ENCODE measurements at regions not wholly inside any gene's neighbourhood (a gene's known extent, or its start where the extent isn't known, plus 50 kb on each side); places are given as distances from the start of the nearest gene placed in this dataset.
"Not testable (repeated sequence)": the region's sequence is repeated elsewhere in the genome, so short reads cannot be mapped to it uniquely, and the experiment has no call there.

DNA sequence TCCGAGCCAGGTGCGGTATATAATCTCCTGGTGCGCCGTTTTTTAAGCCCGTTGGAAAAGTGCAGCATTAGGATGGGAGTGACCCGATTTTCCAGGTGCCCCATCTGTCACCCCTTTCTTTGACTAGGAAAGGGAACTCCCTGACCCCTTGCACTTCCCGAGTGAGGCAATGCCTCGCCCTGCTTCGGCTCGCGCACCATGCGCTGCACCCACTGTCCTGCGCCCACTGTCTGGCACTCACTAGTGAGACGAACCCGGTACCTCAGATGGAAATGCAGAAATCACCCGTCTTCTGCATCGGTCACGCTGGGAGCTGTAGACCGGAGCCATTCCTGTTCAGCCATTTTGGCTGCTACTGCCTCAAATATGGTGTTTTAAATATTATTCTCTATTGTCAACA lies 198.0 kb downstream of the MEIS1 start:
- H3K27me3 Mint-ChIP-seq; H3K4me3 Mint-ChIP-seq; DNase-seq; H3K27ac Mint-ChIP-seq; POLR2A ChIA-PET; H3K36me3 Mint-ChIP-seq (ENCODE audit: low read depth); H3K4me1 Mint-ChIP-seq; CTCF ChIA-PET; H3K9me3 Mint-ChIP-seq: not testable (repeated sequence)

DNA sequence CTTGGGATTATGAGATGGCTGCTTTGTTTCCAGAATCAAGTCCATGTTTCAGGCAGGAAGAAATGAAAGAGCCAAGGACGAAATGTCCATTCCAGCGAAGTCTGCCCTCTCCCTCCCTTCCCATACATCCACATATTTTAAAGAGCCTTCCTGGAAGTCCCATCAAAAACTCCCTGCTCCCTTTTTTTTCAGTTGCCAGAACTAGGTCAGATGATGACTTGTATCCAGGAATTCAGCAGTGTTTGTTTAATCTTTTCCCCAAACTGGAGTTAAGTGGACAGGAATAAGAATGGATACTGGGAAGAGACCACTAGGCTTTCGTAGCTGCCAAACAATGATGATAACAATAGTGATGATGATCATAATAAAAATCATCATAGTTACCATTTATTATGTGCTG lies 198.7 kb downstream of the MEIS1 start:
- H3K4me1 Mint-ChIP-seq, result no peaks in the 10 kb centered on the region
- H3K27ac Mint-ChIP-seq, result no peak overlapping the region
- H3K36me3 Mint-ChIP-seq (ENCODE audit: low read depth), result no peaks in the 10 kb centered on the region
- DNase-seq, result no peak
- H3K4me3 Mint-ChIP-seq, result no peak overlapping the region
- peaks cover 5% of the 10 kb centered on the region for H3K9me3 Mint-ChIP-seq
- POLR2A ChIA-PET, result no interaction called here
- H3K27me3 Mint-ChIP-seq, result no peaks in the 10 kb centered on the region
- CTCF ChIA-PET, result no interaction called here

DNA sequence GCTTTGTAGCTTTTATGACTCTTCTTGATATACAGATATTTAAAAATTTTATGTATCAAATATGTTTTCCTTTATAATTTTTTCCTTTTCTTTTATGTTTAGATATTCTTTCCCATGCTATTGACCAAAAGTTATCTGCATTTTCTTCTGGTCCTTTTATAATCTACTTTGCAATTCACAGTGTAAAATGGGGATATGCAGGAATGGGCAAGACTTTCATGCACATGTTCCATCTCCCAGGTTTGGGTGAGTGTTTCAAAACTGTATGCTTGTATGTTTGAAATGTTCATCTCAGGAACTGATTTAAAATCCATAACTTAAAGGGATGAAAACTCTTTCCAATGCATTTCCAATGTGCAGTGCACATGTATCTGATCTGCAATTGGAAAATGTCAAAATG lies 199.9 kb downstream of the MEIS1 start:
- ChIA-PET POLR2A (no interaction called here), CTCF (no interaction called here)
- no peaks in the 10 kb centered on the region for H3K4me1 Mint-ChIP-seq
- H3K27me3 Mint-ChIP-seq, result no peaks in the 10 kb centered on the region
- DNase-seq, result no peak
- no peak overlapping the region for H3K4me3 Mint-ChIP-seq
- H3K9me3 Mint-ChIP-seq, result peaks cover 3% of the 10 kb centered on the region
- no peaks in the 10 kb centered on the region for H3K36me3 Mint-ChIP-seq (ENCODE audit: low read depth)
- no peak overlapping the region for H3K27ac Mint-ChIP-seq

DNA sequence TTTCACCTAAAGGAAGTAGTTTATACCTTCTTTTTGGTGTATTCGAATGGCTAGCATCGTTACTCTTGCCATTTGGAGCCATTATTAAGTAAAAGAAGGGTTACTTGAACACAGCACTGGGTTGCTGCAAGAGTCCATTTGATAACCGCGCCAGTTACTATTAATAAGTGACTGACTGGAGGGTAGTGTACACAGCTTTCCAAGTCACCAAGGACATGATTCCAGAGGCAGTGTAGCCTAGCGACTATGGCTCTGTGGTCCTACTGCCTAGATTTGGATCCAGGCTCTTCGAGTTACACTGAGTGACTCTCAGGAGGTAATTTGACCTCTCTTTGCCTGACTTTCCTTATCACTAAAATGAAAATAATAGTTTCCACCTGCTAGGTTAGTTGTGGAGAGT lies 206.8 kb downstream of the MEIS1 start:
- H3K4me3 Mint-ChIP-seq, result no peak overlapping the region
- H3K4me1 Mint-ChIP-seq, result no peaks in the 10 kb centered on the region
- no peaks in the 10 kb centered on the region for H3K36me3 Mint-ChIP-seq (ENCODE audit: low read depth)
- ChIA-PET POLR2A (no interaction called here), CTCF (no interaction called here)
- H3K27ac Mint-ChIP-seq, result no peak overlapping the region
- no peaks in the 10 kb centered on the region for H3K9me3 Mint-ChIP-seq
- H3K27me3 Mint-ChIP-seq, result no peaks in the 10 kb centered on the region
- DNase-seq, result no peak

DNA sequence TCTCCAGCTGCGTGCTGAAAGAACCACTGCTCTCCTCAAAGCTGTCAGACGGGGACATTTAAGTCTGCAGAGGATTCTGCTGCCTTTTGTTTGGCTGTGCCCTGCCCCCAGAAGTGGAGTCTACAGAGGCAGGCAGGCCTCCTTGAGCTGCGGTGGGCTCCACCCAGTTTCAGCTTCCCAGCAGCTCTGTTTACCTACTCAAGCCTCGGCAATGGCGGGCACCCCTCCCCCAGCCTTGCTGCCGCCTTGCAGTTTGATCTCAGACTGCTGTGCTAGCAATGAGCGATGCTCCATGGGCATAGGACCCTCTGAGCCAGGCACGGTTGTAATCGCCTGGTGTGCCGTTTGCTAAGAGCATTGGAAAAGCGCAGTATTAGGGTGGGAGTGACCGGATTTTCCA lies 213.2 kb downstream of the MEIS1 start:
- H3K36me3 Mint-ChIP-seq (ENCODE audit: low read depth); POLR2A ChIA-PET; H3K4me3 Mint-ChIP-seq; H3K9me3 Mint-ChIP-seq; CTCF ChIA-PET; H3K27me3 Mint-ChIP-seq; H3K4me1 Mint-ChIP-seq; DNase-seq; H3K27ac Mint-ChIP-seq: not testable (repeated sequence)

DNA sequence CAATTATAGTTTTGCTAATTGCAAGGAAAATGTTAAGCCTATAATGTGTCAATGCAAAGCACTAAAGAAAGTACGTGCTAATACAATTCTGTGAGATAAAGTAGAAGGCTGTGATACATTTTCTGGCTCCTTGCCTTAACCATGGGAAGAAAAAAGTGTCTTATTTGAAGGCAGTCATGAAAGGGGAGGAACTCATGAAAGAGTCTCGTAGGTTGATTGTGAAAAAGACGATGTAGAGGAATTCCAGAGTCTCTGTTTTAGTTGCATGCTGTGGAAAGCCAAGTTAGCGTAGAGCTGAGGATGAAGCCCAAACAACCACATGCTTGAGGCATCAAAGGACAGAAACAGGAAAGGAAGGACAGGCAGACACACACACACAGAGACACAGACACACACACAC lies 214.1 kb downstream of the MEIS1 start:
- POLR2A ChIA-PET, result no interaction called here
- H3K4me1 Mint-ChIP-seq, result no peaks in the 10 kb centered on the region
- no peak overlapping the region for H3K4me3 Mint-ChIP-seq
- DNase-seq, result no peak
- H3K36me3 Mint-ChIP-seq (ENCODE audit: low read depth), result no peaks in the 10 kb centered on the region
- peaks cover 4% of the 10 kb centered on the region for H3K9me3 Mint-ChIP-seq
- H3K27me3 Mint-ChIP-seq, result no peaks in the 10 kb centered on the region
- no peak overlapping the region for H3K27ac Mint-ChIP-seq
- CTCF ChIA-PET, result no interaction called here

DNA sequence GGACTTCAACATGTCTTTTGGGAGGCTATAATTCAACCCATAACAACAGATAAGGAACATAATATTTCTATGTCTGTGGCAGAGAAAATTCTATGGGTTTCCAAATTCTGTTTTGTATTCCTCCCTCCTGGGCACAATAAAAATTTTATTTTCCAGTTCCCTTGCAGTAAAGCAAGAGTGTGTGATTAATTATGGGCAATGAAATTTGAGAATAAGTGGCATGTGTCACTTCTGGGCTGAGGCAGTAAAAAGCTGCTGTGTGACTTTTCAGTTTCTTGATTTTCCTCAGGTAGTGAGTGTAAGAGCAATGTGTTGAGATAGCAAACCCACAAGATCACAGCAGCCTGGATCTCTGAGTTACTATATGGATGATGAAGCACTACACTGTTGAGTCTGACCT lies 216.4 kb downstream of the MEIS1 start:
- no peaks in the 10 kb centered on the region for H3K27me3 Mint-ChIP-seq
- H3K9me3 Mint-ChIP-seq, result peaks cover 4% of the 10 kb centered on the region
- H3K4me3 Mint-ChIP-seq, result no peak overlapping the region
- no peak overlapping the region for H3K27ac Mint-ChIP-seq
- CTCF ChIA-PET, result no interaction called here
- no peaks in the 10 kb centered on the region for H3K36me3 Mint-ChIP-seq (ENCODE audit: low read depth)
- no peak for DNase-seq
- H3K4me1 Mint-ChIP-seq, result no peaks in the 10 kb centered on the region
- POLR2A ChIA-PET, result no interaction called here

DNA sequence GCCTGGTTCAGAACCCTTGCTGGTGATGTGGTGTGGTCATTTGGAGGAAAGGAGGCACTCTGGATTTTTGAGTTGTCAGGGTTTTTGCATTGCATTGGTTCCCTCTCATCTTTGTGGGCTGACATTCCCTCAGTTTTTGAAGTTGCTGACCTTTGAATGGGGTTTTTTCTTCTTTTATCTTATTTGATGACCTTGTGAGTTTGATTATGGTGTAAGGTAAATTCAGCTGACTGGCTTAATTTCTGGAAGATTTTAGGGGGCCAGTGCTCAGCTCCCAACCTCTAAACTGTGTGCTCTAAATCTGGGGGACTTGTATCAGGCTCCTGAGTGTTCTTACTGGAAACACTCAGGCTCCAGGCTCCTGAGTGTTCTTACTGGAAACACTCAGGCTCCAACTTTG lies 225.9 kb downstream of the MEIS1 start:
- H3K4me1 Mint-ChIP-seq, result no peaks in the 10 kb centered on the region
- no peaks in the 10 kb centered on the region for H3K36me3 Mint-ChIP-seq (ENCODE audit: low read depth)
- POLR2A ChIA-PET, result no interaction called here
- DNase-seq, result no peak
- H3K27me3 Mint-ChIP-seq, result no peaks in the 10 kb centered on the region
- H3K9me3 Mint-ChIP-seq, result peaks cover 4% of the 10 kb centered on the region
- H3K4me3 Mint-ChIP-seq, result no peak overlapping the region
- CTCF ChIA-PET, result no interaction called here
- H3K27ac Mint-ChIP-seq, result no peak overlapping the region

DNA sequence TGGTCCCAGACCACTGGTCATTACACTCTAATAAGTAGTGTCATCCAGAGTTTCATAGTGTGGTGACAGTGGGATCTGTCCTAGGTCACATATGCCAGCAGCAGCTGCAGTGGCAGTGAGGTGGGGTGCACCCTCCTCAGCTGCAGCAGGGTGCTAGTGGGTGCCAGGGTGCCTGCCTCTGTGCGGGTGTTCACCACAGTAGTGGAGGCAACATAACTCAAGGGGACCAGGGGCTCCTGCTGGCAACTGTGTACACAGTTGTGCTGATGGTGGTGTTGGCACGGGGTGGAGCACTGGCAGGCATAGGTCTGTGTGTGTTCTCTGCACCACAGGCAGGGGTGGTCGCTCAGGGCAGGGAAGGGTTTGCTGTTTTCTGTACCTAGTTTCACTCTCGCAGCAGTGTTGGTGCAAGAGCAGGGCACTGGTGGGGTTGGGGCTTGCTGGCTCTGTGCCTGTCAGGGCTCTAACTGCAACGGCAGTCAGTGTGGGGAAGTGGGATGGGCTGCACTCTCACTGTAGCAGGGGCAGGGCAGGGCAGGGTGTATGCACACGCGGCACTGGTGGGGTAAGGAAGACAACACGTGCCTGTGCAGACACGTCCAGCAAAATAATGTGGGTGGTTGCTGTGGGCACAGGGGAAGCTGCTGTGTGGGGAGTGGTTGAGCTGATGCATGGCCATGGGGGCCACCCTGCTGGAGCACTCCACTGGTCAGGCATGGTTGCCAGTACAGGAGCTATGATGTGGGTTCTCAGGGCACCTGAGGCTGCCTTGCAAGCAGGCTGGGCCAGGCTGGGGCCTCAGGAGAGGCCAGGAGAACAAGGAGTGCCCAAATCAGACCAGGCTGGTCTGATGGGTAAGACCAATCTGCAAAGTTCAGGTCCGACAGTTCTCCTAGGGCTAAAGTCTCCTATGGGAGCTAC lies 226.6 kb downstream of the MEIS1 start:
- ChIA-PET CTCF (no interaction called here), POLR2A (no interaction called here)
- Mint-ChIP-seq H3K27ac (no peak overlapping the region), H3K4me1 (no peaks in the 10 kb centered on the region), H3K27me3 (no peaks in the 10 kb centered on the region), H3K36me3 (ENCODE audit: low read depth) (no peaks in the 10 kb centered on the region), H3K4me3 (no peak overlapping the region), H3K9me3 (peaks cover 4% of the 10 kb centered on the region)
- DNase-seq, result no peak

DNA sequence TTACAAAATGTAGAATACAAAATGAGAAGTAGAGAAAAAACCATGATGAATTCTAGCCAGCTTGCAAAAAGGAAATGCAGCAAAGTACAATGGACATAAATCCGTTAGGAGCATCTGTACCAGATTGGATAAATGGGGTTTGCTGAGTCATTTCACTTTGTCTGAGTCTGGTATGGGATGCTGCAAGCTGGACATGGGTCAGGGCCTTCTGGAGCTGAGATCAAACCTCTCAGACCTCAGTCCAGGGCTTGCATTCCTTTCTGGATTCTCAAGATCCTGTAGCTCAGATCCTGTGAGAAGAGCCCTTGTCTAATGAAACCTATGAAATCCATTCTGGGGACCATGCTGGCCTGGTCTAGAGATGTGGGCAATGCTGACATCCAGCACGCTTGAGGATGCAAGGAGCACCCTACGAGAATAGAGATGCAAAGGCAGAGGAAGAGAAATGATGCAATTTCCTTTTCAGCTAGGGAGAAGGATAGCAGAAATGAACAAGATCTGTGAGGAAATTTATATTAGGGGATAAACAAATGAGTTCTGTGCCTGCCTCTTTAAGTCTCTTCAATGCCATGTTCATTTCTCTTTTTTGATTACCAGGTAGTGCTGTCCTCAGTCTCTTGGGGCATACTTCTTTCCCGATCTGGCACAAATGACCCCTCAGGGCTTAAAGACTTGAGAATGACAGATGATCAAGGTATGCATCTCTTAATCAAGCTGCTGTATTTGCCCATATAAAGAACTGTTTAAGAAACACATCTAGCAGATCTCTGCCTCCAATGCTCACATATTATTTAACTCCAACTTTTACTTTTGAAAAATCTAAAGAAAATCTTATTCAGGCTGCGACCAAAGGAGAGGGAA lies 230.4 kb downstream of the MEIS1 start:
- Mint-ChIP-seq H3K27ac (no peak overlapping the region), H3K27me3 (no peaks in the 10 kb centered on the region), H3K4me1 (no peaks in the 10 kb centered on the region), H3K9me3 (no peaks in the 10 kb centered on the region), H3K4me3 (no peak overlapping the region), H3K36me3 (ENCODE audit: low read depth) (no peaks in the 10 kb centered on the region)
- no peak for DNase-seq
- POLR2A ChIA-PET, result no interaction called here
- CTCF ChIA-PET, result interaction anchor here (0.9 kb wide), 1 partner anchor 8 kb away, joined by 3 read pairs; no protein-coding TSS in a partner anchor

DNA sequence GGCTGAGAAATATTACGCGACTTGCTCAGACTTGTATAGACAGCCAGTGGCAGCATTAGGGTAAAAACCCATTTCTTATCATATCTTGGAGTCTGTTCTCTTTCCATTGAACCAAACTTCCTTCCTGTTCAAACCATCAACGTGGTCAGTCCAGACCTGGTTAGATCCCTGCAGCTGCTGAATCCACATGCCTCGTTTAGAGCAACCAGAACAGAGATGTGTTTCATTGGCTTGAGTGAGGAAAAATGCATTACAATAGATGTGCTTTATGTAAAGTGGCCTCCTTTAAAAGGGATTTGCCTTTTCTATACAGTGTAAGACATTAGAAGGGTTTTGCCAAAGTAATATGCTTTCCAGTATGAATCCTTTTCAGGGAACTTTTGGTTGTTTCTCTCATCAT lies 232.4 kb downstream of the MEIS1 start:
- no peaks in the 10 kb centered on the region for H3K4me1 Mint-ChIP-seq
- CTCF ChIA-PET, result no interaction called here
- no peaks in the 10 kb centered on the region for H3K27me3 Mint-ChIP-seq
- no peak for DNase-seq
- H3K36me3 Mint-ChIP-seq (ENCODE audit: low read depth), result no peaks in the 10 kb centered on the region
- H3K4me3 Mint-ChIP-seq, result no peak overlapping the region
- H3K27ac Mint-ChIP-seq, result no peak overlapping the region
- H3K9me3 Mint-ChIP-seq, result no peaks in the 10 kb centered on the region
- POLR2A ChIA-PET, result no interaction called here

DNA sequence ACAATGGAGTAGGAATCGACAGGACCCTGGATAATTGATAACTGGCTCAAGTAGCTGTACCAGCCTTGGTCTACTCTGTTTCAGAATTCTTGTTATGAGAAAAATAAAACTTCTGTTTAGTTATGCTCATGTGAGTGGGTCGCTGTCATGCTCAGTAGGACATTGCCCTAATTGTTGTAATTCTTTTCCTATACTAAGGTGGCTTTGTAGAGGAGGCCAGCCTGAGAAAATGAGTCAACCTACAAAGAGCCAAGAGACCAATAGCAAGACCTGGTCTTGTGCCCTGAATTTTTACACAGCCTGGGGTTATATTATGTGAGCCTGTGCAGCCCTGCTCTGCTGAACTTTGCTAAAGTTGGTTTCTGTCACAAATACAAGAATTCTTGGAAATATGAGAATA lies 238.4 kb downstream of the MEIS1 start:
- Mint-ChIP-seq H3K27me3 (no peaks in the 10 kb centered on the region), H3K9me3 (no peaks in the 10 kb centered on the region), H3K4me3 (no peak overlapping the region), H3K4me1 (no peaks in the 10 kb centered on the region), H3K27ac (no peak overlapping the region), H3K36me3 (ENCODE audit: low read depth) (no peaks in the 10 kb centered on the region)
- DNase-seq, result no peak
- POLR2A ChIA-PET, result no interaction called here
- CTCF ChIA-PET, result no interaction called here

DNA sequence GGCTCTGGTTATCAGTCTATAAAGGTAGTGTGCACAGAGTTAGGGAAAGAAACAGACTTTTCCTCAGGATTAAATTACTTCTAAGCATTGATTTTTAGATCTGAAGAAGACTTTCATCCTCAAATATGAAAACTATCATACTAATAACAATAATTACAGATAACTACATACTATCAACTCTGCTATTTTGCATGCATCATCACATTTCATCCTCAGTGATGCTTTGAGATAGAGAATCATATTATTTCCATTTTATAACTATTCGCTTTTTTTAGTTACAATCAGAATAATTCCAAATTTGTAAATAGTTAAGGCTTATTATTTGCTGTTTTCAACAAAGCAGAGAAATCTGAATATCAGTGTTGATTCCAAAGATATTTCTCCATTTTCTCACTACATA lies 239.2 kb downstream of the MEIS1 start:
- POLR2A ChIA-PET, result no interaction called here
- Mint-ChIP-seq H3K9me3 (no peaks in the 10 kb centered on the region), H3K4me1 (no peaks in the 10 kb centered on the region), H3K27me3 (no peaks in the 10 kb centered on the region), H3K36me3 (ENCODE audit: low read depth) (no peaks in the 10 kb centered on the region), H3K4me3 (no peak overlapping the region), H3K27ac (no peak overlapping the region)
- CTCF ChIA-PET, result no interaction called here
- no peak for DNase-seq

DNA sequence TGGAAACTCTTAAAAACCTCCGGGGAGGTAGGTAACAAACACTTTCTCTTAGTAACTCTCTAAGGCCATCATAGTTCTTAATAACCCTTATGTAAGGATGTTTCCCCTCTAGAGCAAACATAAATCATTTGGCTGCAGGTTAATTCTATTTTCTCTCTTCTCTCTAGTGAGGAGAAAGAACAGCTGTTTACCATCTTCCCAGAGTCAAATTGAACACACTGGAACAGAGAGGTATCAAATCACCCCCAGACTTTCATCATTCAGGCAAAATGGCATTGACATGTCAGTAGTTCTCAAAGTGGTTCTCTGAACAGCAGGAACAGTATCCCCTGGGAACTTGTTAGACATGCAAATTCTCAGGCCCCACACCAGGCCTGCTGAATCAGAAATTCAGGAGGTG lies 240.7 kb downstream of the MEIS1 start:
- DNase-seq, result no peak
- CTCF ChIA-PET, result no interaction called here
- POLR2A ChIA-PET, result no interaction called here
- H3K4me1 Mint-ChIP-seq, result no peaks in the 10 kb centered on the region
- H3K9me3 Mint-ChIP-seq, result no peaks in the 10 kb centered on the region
- no peak overlapping the region for H3K4me3 Mint-ChIP-seq
- H3K27me3 Mint-ChIP-seq, result no peaks in the 10 kb centered on the region
- H3K36me3 Mint-ChIP-seq (ENCODE audit: low read depth), result no peaks in the 10 kb centered on the region
- H3K27ac Mint-ChIP-seq, result no peak overlapping the region
